Panc1 (cell line): ENCODE measurements at regions not wholly inside any gene's neighbourhood (a gene's known extent, or its start where the extent isn't known, plus 50 kb on each side); places are given as distances from the start of the nearest gene placed in this dataset.

ENCODE experiments used
- POLR2AphosphoS5 ChIP-seq: IDR thresholded peaks from 2 replicates; pipeline ENCODE4 v1.6.1; 2012; ENCODE audit warnings: mild to moderate bottlenecking, low read depth, low read length, moderate library complexity
- SIN3A ChIP-seq: IDR thresholded peaks from 2 replicates; pipeline ENCODE4 v1.6.1; 2012; ENCODE audit warnings: low read depth, mild to moderate bottlenecking, low read length, moderate library complexity, borderline replicate concordance; ENCODE audit not compliant: insufficient read depth
- TF ChIP-seq, protein P1 (sequence below): fragments of 450-650 bp; IDR thresholded peaks from 2 replicates; pipeline ENCODE4 v1.5.1; 2017; ENCODE audit warnings: mild to moderate bottlenecking

DNA sequence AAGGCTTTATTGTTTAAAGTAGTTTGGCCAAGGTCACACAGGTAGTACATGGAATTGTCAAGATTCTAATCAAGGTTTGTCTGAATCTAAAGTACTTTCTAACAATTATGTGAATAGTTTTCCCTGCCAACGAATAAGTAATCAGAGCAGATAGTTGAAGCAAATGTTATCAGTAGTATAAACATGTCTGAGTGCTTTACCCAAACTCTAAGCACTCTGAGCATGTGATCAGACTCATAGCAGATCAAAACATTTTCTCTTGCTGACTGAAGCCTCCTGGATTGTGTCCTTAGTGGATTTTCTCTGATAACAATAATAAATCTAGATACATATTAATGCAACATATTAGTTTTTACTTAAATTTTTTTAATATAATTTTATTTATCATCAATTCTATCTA is 995.0 kb downstream of the EFNA5 start:
- TF ChIP-seq, protein P1, sequence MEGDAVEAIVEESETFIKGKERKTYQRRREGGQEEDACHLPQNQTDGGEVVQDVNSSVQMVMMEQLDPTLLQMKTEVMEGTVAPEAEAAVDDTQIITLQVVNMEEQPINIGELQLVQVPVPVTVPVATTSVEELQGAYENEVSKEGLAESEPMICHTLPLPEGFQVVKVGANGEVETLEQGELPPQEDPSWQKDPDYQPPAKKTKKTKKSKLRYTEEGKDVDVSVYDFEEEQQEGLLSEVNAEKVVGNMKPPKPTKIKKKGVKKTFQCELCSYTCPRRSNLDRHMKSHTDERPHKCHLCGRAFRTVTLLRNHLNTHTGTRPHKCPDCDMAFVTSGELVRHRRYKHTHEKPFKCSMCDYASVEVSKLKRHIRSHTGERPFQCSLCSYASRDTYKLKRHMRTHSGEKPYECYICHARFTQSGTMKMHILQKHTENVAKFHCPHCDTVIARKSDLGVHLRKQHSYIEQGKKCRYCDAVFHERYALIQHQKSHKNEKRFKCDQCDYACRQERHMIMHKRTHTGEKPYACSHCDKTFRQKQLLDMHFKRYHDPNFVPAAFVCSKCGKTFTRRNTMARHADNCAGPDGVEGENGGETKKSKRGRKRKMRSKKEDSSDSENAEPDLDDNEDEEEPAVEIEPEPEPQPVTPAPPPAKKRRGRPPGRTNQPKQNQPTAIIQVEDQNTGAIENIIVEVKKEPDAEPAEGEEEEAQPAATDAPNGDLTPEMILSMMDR: no peak
- TF ChIP-seq SIN3A (no peak), POLR2AphosphoS5 (no peak)
